Activated T-cell treated with anti-CD3 and anti-CD28 coated beads, Interleukin-2, amount 50 U/mL, for 1 hour (primary cell): ENCODE measurements at regions not wholly inside any gene's neighbourhood (a gene's known extent, or its start where the extent isn't known, plus 50 kb on each side); places are given as distances from the start of the nearest gene placed in this dataset.
"Not testable (repeated sequence)": the region's sequence is repeated elsewhere in the genome, so short reads cannot be mapped to it uniquely, and the experiment has no call there.

Experiments used
- DNase-seq: peaks from one replicate; pipeline ENCODE4 v3.0.0-alpha.2; 2020

GRCh38 chr16:66085651-66086050, 280.8 kb upstream of the CDH5 start:
- no peak for DNase-seq

- not testable (repeated sequence) for DNase-seq
These were observed 281.8 kb upstream of the CDH5 start for GRCh38 chr16:66084731-66085130.

DNA sequence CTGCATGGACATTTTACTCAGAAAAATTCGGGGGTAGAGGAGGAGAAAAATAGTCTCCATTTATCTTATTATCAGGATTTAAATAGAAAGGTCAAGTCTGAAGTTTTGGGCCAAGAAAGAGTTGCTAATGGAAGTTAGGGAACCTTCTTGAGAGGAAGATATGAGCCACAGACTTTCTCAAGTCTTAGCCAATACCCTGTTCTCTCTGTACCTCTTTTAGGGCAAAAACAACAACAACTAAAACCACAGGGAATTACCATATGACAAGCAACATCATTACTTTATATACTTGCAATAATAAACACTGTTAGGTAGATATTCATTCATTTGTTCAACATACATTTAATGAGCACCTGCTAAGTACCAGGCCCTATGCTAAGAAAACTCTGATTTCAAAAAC, 282.2 kb upstream of the CDH5 start:
- no peak for DNase-seq

- no peak for DNase-seq
These were observed 283.3 kb upstream of the CDH5 start for GRCh38 chr16:66083171-66083570.

- no peak for DNase-seq
These were observed 284.1 kb upstream of the CDH5 start for GRCh38 chr16:66082424-66082823.

DNA sequence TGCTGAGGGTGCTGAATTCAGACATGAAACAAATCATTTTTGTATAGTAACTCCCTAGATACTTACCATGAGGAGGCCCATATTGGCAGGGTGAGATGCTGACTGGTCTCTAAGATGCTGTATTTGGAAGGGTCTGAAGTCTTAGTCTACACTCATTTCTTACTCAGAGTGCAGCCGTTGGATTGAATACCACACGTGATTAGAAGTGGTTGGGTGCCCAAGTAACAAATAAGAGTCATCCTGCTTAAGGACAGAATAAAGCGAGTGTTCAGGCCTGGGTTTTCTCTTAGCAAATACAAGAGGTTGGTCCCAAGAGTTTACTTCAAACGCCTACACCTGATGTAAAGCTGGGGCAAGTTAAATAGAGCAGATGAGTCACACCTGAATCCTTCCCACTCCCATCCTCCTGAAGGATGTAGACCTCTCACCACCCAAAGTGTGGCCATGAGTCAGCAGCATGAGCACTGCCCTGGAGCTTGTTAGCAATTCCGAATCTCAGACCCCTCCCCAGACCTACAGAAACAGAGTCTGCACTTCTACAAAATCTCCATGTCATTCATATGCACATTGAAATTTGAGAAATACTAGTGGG, 284.6 kb upstream of the CDH5 start:
- no peak for DNase-seq

DNA sequence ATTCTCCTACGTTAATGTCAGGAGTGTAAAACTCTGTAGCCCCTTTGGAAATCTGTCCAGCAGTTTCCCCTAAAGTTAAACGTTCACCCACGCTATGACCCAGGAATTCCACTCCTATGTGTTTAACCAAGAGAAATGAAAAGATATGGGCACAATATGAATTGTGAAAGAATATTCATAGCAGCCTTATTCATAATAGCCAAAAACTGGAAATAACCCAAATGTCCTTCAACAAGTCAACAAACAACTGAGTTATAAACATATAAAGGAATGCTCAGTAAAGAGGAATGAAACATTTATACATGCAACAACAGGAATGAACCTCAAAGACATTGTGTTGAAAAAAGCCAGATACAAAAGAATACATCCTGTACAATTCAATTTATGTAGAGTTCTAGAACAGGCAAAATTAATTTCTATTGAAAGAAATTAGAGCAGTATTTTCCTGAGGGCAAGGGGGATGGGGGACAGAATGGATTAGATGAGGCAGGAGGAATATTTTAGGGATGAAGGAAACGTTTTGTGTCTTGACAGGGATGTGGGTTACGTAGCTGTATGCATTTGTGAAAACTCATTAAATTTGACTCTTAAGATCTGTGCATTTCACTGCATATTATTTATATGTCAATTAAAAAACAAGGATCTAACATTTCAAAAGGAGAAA, 286.7 kb upstream of the CDH5 start:
- DNase-seq = no peak

- DNase-seq = no peak
These were observed 296.2 kb upstream of the CDH5 start for GRCh38 chr16:66070140-66070917.

- no peak for DNase-seq
These were observed 296.9 kb upstream of the CDH5 start for GRCh38 chr16:66069587-66069986.

DNA sequence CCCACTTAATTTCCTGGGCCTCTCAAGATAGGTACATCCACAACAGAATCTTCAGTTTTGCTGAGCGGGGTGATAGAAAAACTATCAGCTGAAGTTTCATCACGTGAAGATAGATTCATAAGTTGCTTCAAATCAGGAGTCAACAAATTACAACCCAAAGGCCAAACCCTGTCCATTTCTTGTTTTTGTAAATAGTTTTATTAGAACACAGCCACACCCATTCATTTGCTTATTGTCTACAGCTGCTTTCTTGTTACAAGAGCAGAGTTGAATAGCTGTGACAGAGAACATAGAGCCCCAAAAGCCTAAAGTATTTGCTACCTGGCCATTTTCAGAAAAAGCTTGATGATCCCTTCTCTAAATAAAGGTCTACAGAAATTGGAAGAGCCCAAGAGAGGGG, 300.1 kb upstream of the CDH5 start:
- no peak for DNase-seq

GRCh38 chr16:66065925-66066324, 300.6 kb upstream of the CDH5 start:
- DNase-seq = no peak

- DNase-seq = no peak
These were observed 301.5 kb upstream of the CDH5 start for GRCh38 chr16:66064801-66065530.

DNA sequence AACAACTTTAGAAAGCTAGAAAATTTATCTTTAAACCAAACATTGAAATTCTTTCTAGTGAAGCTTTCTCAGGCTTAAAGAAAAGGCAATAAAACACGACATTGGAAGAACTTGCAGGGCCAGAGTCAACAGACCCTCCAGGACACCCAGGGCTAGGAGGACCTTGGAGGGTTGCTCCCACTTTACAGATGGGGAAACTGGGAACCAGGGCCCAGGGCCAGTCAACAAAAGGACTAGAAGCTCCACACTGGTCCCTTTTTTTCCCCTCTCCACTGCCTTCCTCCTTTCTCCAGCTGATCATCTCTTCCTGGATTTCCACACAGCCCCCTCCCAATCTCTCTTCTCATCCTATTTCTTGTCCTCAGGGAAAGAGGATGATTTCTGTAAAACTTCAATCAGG, 307.7 kb upstream of the CDH5 start:
- DNase-seq = no peak

- no peak for DNase-seq
These were observed 308.3 kb upstream of the CDH5 start for GRCh38 chr16:66058172-66058691.

GRCh38 chr16:66057057-66057456, 309.4 kb upstream of the CDH5 start:
- DNase-seq = no peak

DNA sequence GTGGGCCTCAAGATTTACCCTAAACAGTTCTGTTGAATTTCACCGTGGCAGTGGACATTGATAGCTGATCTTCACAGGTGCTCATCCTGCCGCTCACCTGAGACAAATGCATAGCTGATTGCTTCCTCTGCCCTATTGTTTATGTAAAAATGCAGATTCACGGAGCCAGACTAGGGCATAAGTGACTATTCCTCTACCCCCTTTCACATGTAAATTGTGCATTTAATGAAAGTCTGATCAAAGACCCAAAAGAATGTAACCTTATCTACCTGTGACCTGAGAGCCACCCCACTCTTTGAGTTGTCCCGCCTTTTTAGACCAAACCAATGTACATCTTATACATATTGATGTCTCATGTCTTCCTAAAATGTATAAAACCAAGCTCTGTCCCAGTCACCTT, 312.4 kb upstream of the CDH5 start:
- no peak for DNase-seq

DNA sequence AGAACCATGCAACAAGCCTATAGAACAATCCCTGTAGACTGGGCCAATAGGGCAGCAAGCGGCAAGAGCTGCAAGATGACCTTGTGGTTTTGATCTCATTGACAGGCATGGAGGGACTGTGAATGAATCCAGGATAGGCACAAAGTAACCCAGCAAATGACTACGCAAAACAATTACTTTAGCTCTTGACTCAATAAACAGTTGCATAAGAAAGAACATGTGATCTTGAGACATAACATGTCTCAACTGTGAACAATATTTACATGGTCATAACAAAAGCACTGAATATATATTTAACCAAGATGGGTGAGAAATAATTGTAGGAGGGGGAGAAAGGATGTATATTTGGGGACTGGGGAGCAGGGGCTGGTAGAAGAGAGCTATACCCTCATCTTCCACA, 313.7 kb upstream of the CDH5 start:
- DNase-seq = no peak

- no peak for DNase-seq
These were observed 315.5 kb upstream of the CDH5 start for GRCh38 chr16:66050991-66051390.

- DNase-seq = no peak
These were observed 316.6 kb upstream of the CDH5 start for GRCh38 chr16:66049865-66050264.

GRCh38 chr16:66045626-66046025, 320.9 kb upstream of the CDH5 start:
- DNase-seq = no peak

- DNase-seq = no peak
These were observed 321.9 kb upstream of the CDH5 start for GRCh38 chr16:66044556-66044955.

DNA sequence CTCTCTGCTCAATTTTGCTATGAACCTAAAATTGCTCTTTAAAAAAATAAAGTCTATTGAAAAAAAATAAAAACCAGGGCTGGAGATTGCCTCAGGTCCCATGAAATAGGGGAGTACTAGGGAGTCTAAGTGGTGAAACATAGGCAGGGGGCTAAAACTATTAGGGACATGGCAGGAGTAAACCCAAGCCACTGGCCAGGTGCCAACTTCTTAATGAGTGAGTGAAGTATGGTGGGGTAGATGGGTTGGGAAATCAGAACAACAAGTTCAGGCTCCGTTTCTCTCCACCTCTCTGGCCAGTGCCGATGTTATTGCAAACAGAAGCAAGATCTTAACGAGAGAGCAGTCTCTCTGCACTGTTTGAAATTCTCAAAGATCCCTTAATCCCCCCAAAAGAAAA, 322.4 kb upstream of the CDH5 start:
- no peak for DNase-seq

DNA sequence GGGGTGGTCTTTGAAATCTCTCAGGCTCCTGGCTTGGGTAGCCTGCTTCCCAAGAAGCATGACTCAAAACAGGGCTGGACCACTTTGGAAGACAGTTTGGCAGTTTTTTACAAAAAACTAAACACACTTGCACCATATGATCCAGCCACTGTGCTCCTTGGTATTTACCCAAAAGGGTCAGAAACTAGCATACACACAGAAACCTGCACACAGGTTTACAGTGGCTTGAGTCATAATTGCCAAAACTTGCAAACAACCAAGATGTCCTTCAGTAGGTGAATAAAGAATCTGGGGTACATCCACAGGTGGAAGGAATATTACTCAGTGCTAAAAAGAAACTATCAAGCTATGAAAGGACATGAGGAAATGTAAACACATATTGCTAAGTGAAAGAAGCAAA, 323.2 kb upstream of the CDH5 start:
- no peak for DNase-seq
